ENCODE measurements at regions not wholly inside any gene's neighbourhood (a gene's known extent, or its start where the extent isn't known, plus 50 kb on each side); places are given as distances from the start of the nearest gene placed in this dataset.

DNA sequence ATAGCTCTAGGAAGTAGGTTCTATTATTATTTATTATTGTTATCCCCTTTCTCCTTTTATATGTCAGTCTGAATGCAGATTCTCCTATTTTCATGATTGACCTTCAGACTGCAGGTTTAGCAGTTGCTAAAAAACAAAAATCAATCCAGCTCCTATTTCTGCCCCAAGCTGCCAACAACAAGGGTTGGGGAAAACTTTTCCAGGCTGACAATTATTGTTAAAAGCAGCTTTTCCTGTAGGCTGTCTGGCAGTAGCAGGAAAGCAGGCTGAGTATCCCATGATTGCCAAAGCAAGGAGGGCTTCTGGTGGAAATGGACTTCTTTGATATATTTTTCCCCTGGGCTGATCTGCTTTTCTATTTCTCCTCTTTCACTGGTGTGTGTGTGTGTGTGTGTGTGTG lies 78.0 kb upstream of the CTLA4 start:
- CTCF ChIA-PET: no interaction called here

DNA sequence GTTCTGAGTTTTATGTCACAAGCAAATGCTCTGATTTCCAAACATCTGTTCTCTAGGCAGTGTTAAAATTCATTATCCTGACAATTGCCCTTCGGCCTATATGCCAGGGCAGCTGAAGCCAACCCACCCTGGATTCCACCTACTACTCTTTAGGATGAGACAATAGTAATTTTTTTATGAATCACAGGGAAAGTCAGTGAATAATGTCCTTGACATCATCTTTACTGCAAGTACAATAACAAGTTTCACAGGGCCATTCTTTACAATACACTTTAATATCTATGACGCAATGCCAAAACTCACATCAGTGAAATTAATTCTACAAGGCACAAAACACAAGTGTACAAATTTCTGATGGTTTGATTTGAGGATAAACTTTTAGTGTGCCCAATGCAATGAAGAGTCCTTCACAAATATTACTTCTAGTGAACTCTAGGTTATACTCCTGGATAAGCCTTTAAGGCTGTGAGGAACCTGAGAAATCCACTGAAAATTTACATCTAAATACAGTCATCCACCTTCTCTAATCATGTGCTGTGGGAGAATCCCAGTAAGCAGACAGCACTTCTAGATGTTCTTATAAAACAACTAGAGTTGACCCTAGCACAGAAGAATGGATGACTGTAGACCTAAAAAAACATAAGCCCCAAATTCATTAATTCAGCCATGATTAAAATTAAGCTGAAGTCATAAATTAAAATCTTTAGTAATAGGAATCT lies 77.3 kb upstream of the CTLA4 start:
- no peak overlapping the region for H3K27ac ChIP-seq (ENCODE audit: insufficient read depth in 1 of 2, low read depth in 1 of 2, low read length in 2 of 2, poor library complexity in 1 of 2, severe bottlenecking in 2 of 2)
- no peaks in the 10 kb centered on the region for H3K36me3 ChIP-seq (ENCODE audit: control insufficient read depth in 4 of 4, insufficient read depth in 4 of 4, low read length in 3 of 4)
- H3K27me3 ChIP-seq (replicated peaks in 2 of 5; ENCODE audit: control insufficient read depth in 4 of 5, insufficient read depth in 5 of 5, low read length in 4 of 5): no peaks in the 10 kb centered on the region
- no peaks in the 10 kb centered on the region for H3K9me3 ChIP-seq (ENCODE audit: control extremely low read depth in 1 of 5, control insufficient read depth in 4 of 5, insufficient read depth in 2 of 5, low read depth in 1 of 5, low read length in 4 of 5)
- no CpG with 5 or more reads among the region's 2 CpGs for WGBS (ENCODE audit: insufficient coverage)
- ChIA-PET POLR2A (no interaction called here), CTCF (no interaction called here)
- DNase-seq: no peak
- no peak overlapping the region for H3K4me3 ChIP-seq (ENCODE audit: control insufficient read depth in 1 of 7, extremely low read depth in 1 of 7, insufficient read depth in 4 of 7, low read depth in 2 of 7, low read length in 6 of 7)
- H3K4me1 ChIP-seq (ENCODE audit: control extremely low read depth in 1 of 4, control insufficient read depth in 4 of 4, insufficient read depth in 4 of 4, low read length in 3 of 4): peaks cover 0 to 13% (median 2%) of the 10 kb centered on the region in 4 experiments

More for the DNA sequence above, 78.0 kb upstream of the CTLA4 start:
- POLR2A ChIA-PET: no interaction called here
- DNase-seq: no peak
- Histone ChIP-seq H3K36me3 (ENCODE audit: control insufficient read depth in 4 of 4, insufficient read depth in 4 of 4, low read length in 3 of 4) (no peaks in the 10 kb centered on the region), H3K27ac (ENCODE audit: insufficient read depth in 1 of 2, low read depth in 1 of 2, low read length in 2 of 2, poor library complexity in 1 of 2, severe bottlenecking in 2 of 2) (no peak overlapping the region), H3K27me3 (replicated peaks in 2 of 5; ENCODE audit: control insufficient read depth in 4 of 5, insufficient read depth in 5 of 5, low read length in 4 of 5) (no peaks in the 10 kb centered on the region), H3K9me3 (ENCODE audit: control extremely low read depth in 1 of 5, control insufficient read depth in 4 of 5, insufficient read depth in 2 of 5, low read depth in 1 of 5, low read length in 4 of 5) (no peaks in the 10 kb centered on the region), H3K4me3 (ENCODE audit: control insufficient read depth in 1 of 7, extremely low read depth in 1 of 7, insufficient read depth in 4 of 7, low read depth in 2 of 7, low read length in 6 of 7) (no peak overlapping the region), H3K4me1 (ENCODE audit: control extremely low read depth in 1 of 4, control insufficient read depth in 4 of 4, insufficient read depth in 4 of 4, low read length in 3 of 4) (peaks cover 0 to 13% (median 2%) of the 10 kb centered on the region in 4 experiments)

DNA sequence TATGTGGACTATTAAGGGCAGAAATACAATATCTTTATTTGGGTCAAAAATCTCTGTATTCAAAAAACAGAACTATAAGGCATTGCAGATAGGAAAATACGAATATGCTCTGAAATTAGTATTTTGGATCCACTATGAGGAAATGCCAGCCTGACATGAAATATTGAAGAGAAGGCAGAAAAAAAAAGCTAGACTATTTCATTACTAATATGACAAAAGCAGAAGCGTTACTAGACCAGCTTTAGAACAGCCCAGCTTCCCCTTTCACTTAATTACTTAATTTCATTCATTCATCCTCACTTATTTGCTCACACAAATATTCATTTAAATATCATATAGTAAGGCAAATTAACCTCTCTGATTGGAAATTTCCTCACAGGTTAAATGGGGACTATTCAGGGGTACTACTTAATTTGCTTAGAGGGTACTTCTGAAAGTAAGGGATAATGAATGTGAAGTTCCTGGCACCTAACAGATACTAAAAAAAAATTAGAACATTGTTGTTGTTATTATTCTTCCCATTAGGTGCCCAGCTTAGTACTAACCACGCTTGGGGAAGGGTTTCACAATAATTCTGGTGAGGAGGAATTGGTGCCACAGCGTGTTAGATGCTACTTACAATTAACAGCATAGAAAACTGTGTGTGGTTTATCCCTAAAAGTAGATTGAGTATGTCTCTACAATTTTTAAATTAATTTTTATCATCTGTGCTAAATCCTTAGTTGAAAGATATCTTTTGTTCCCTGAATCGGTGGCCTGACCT lies 71.1 kb upstream of the CTLA4 start:
- Histone ChIP-seq H3K9me3 (ENCODE audit: control extremely low read depth in 1 of 5, control insufficient read depth in 4 of 5, insufficient read depth in 2 of 5, low read depth in 1 of 5, low read length in 4 of 5) (peaks cover 0 to 1% (median 0%) of the 10 kb centered on the region in 5 experiments), H3K4me1 (ENCODE audit: control extremely low read depth in 1 of 4, control insufficient read depth in 4 of 4, insufficient read depth in 4 of 4, low read length in 3 of 4) (peaks cover 0 to 8% (median 0%) of the 10 kb centered on the region in 4 experiments), H3K27ac (ENCODE audit: insufficient read depth in 1 of 2, low read depth in 1 of 2, low read length in 2 of 2, poor library complexity in 1 of 2, severe bottlenecking in 2 of 2) (no peak overlapping the region), H3K4me3 (ENCODE audit: control insufficient read depth in 1 of 7, extremely low read depth in 1 of 7, insufficient read depth in 4 of 7, low read depth in 2 of 7, low read length in 6 of 7) (no peak overlapping the region), H3K36me3 (ENCODE audit: control insufficient read depth in 4 of 4, insufficient read depth in 4 of 4, low read length in 3 of 4) (no peaks in the 10 kb centered on the region), H3K27me3 (replicated peaks in 2 of 5; ENCODE audit: control insufficient read depth in 4 of 5, insufficient read depth in 5 of 5, low read length in 4 of 5) (no peaks in the 10 kb centered on the region)
- DNase-seq: peak in 2 of 3 donors; percentile 54 to 61
- 100% methylated on average over 1 of the region's 5 CpGs for WGBS (ENCODE audit: insufficient coverage)
- CTCF ChIA-PET: interaction anchor here (0.6 to 1.3 kb wide), 2 partner anchors 13 to 311 kb away, joined by 3 read pairs; no protein-coding TSS in a partner anchor
- POLR2A ChIA-PET: no interaction called here

DNA sequence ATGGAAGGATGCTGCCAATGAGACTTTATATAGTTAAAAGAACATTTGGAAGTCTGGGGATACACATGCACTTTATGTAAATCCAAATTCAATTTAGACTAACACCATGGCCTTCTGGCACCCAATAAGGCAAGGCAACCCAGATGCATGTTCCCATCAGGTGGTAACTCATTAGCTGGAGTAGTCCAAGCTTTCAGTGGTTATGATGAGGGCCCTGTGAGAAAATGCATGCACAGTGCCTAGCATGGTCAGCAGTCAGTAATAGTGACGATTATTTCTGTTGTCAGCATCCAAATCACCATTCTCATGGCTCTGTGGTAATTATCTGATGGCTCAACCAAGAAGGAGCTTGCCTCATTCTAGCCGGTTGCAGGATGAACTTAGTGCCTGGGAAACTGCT lies 70.3 kb upstream of the CTLA4 start:
- WGBS (ENCODE audit: insufficient coverage): 100% methylated on average over 2 of the region's 2 CpGs
- Histone ChIP-seq H3K27me3 (replicated peaks in 2 of 5; ENCODE audit: control insufficient read depth in 4 of 5, insufficient read depth in 5 of 5, low read length in 4 of 5) (no peaks in the 10 kb centered on the region), H3K4me3 (ENCODE audit: control insufficient read depth in 1 of 7, extremely low read depth in 1 of 7, insufficient read depth in 4 of 7, low read depth in 2 of 7, low read length in 6 of 7) (no peak overlapping the region), H3K4me1 (ENCODE audit: control extremely low read depth in 1 of 4, control insufficient read depth in 4 of 4, insufficient read depth in 4 of 4, low read length in 3 of 4) (peaks cover 0 to 8% (median 0%) of the 10 kb centered on the region in 4 experiments), H3K9me3 (ENCODE audit: control extremely low read depth in 1 of 5, control insufficient read depth in 4 of 5, insufficient read depth in 2 of 5, low read depth in 1 of 5, low read length in 4 of 5) (peaks cover 0 to 1% (median 0%) of the 10 kb centered on the region in 5 experiments), H3K36me3 (ENCODE audit: control insufficient read depth in 4 of 4, insufficient read depth in 4 of 4, low read length in 3 of 4) (no peaks in the 10 kb centered on the region), H3K27ac (ENCODE audit: insufficient read depth in 1 of 2, low read depth in 1 of 2, low read length in 2 of 2, poor library complexity in 1 of 2, severe bottlenecking in 2 of 2) (no peak overlapping the region)
- CTCF ChIA-PET: interaction anchor here (0.6 to 1.3 kb wide), 2 partner anchors 14 to 312 kb away, joined by 3 read pairs; no protein-coding TSS in a partner anchor
- POLR2A ChIA-PET: no interaction called here
- DNase-seq: no peak

DNA sequence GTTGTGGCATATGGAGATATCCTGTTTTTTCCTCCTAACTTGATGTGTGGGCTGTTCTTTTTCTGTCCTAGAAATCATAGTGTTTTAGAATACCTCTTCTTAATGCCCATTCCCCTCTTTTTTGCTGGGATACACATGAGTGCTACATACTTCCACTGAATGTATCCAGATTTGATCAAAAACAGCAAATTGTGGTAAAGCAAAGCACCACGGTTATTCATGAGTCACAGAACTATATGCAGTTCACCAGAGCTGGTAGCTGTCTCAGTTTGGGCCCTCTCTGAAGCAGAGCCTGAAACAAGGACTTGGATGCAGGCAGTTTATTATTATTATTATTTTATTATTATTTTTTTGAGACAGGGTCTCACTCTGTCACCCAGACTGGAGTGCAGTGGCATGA lies 69.9 kb upstream of the CTLA4 start:
- Histone ChIP-seq H3K36me3 (ENCODE audit: control insufficient read depth in 4 of 4, insufficient read depth in 4 of 4, low read length in 3 of 4) (no peaks in the 10 kb centered on the region), H3K4me3 (ENCODE audit: control insufficient read depth in 1 of 7, extremely low read depth in 1 of 7, insufficient read depth in 4 of 7, low read depth in 2 of 7, low read length in 6 of 7) (no peak overlapping the region), H3K27ac (ENCODE audit: insufficient read depth in 1 of 2, low read depth in 1 of 2, low read length in 2 of 2, poor library complexity in 1 of 2, severe bottlenecking in 2 of 2) (no peak overlapping the region), H3K4me1 (ENCODE audit: control extremely low read depth in 1 of 4, control insufficient read depth in 4 of 4, insufficient read depth in 4 of 4, low read length in 3 of 4) (peaks cover 0 to 8% (median 0%) of the 10 kb centered on the region in 4 experiments), H3K27me3 (replicated peaks in 2 of 5; ENCODE audit: control insufficient read depth in 4 of 5, insufficient read depth in 5 of 5, low read length in 4 of 5) (peaks cover 0 to 2% (median 0%) of the 10 kb centered on the region in 5 experiments), H3K9me3 (ENCODE audit: control extremely low read depth in 1 of 5, control insufficient read depth in 4 of 5, insufficient read depth in 2 of 5, low read depth in 1 of 5, low read length in 4 of 5) (peaks cover 0 to 1% (median 0%) of the 10 kb centered on the region in 5 experiments)
- WGBS (ENCODE audit: insufficient coverage): 100% methylated on average over 1 of the region's 1 CpG
- ChIA-PET CTCF (interaction anchor here (1.3 kb wide), 1 partner anchor 14 kb away, joined by 3 read pairs; no protein-coding TSS in a partner anchor), POLR2A (no interaction called here)
- no peak for DNase-seq

DNA sequence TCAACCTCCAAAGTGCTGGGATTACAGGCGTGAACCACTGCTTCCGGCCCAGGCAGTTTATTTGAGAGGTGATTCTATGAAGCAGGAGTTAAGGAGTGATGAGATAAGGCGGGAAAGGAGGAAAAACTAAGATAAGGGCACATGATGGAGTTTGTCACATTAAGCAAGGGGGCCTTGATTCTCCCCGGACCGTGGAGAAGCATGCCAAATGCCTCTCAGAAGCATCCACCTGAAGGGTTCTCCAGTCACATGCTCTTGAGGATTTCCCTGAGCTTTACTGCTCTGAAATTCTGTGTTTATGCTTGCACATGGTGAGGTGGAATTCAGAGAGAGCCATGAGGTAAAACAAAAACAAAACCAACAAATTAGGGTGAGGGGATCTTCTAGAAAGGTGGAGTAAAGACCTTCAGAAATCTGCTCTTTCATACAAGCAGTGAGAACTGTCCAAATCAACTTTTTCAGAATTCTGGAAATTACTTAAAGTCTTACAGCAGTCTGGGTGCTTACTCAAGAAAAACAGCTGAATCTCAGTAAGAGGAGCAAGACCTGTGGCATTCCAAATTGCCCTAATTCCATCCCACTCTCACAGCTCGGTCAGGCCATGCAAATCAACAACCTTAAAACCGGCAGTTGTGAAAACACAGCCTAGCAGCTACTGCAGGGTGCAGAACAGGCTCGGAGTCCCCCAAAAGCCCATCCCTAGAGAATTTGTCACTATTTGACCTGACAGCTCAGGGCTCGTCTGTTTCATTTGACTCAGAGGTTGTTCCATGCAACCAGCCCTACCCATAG lies 69.1 kb upstream of the CTLA4 start:
- Histone ChIP-seq H3K4me1 (ENCODE audit: control extremely low read depth in 1 of 4, control insufficient read depth in 4 of 4, insufficient read depth in 4 of 4, low read length in 3 of 4) (peaks cover 0 to 8% (median 0%) of the 10 kb centered on the region in 4 experiments), H3K4me3 (ENCODE audit: control insufficient read depth in 1 of 7, extremely low read depth in 1 of 7, insufficient read depth in 4 of 7, low read depth in 2 of 7, low read length in 6 of 7) (no peak overlapping the region), H3K36me3 (ENCODE audit: control insufficient read depth in 4 of 4, insufficient read depth in 4 of 4, low read length in 3 of 4) (no peaks in the 10 kb centered on the region), H3K9me3 (ENCODE audit: control extremely low read depth in 1 of 5, control insufficient read depth in 4 of 5, insufficient read depth in 2 of 5, low read depth in 1 of 5, low read length in 4 of 5) (peaks cover 0 to 1% (median 0%) of the 10 kb centered on the region in 5 experiments), H3K27me3 (replicated peaks in 2 of 5; ENCODE audit: control insufficient read depth in 4 of 5, insufficient read depth in 5 of 5, low read length in 4 of 5) (peaks cover 0 to 2% (median 0%) of the 10 kb centered on the region in 5 experiments), H3K27ac (ENCODE audit: insufficient read depth in 1 of 2, low read depth in 1 of 2, low read length in 2 of 2, poor library complexity in 1 of 2, severe bottlenecking in 2 of 2) (no peak overlapping the region)
- POLR2A ChIA-PET: no interaction called here
- no peak for DNase-seq
- CTCF ChIA-PET: no interaction called here
- 97% methylated on average over 8 of the region's 9 CpGs for WGBS (ENCODE audit: insufficient coverage)

Data from common myeloid progenitor, CD34-positive (primary cell).